KG1 (cell line): ENCODE measurements at regions not wholly inside any gene's neighbourhood (a gene's known extent, or its start where the extent isn't known, plus 50 kb on each side); places are given as distances from the start of the nearest gene placed in this dataset.
"Not testable (repeated sequence)": the region's sequence is repeated elsewhere in the genome, so short reads cannot be mapped to it uniquely, and the experiment has no call there.

Experiments
- DNase-seq: peaks from one replicate; lab custom pipeline; 2025; lab: John Stamatoyannopoulos, UW

DNA sequence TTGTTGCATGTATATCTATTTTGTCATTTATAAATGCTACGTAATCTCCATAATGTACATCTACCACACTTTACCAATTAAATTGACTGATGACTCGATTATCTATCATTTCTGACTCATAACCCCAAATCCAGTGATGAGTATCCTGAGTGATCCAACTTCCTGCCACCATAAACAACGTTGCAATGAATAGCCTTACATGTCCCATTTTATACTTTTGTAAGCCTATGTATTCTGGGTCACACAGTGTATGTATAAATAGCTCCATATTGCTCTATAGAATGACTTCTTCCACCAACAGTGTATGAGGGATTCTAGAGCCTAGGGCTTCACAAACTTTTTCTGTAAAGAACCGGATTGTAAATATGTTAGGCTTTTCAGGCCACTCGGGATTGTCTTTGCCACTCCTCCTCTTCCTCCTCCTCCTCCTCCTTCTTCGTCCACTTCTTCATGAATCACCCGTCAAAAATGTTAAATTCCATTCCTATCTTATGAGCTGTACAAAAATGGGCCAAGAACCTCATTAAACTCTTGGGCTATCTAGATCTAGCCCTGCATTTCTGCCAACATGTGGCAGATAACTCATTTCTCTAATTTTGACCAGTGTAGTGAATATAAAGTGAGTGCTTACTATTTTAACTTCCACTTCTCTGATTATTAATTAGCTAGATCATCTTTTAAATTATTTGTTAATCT, 672.2 kb upstream of the AMOT start:
- DNase-seq: no peak

DNA sequence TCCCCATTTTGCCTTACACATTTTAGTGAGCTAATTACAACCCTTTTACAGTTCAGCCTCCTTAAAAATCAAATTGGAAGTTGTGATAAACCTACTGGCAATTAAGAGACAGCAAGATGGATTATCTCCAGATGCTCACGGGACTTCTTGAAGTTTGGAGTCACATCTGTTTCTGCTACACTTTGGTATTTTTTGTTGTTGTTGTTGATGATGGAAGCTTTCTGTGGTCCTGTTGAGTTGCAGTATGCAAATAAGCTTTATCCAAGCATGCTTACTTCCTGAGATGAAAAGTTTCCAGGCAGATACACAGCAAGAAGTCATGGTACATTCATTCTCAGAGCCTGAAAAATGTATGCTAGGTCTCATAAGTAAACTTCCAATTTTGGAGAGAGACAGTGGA, 670.0 kb upstream of the AMOT start:
- no peak for DNase-seq

DNA sequence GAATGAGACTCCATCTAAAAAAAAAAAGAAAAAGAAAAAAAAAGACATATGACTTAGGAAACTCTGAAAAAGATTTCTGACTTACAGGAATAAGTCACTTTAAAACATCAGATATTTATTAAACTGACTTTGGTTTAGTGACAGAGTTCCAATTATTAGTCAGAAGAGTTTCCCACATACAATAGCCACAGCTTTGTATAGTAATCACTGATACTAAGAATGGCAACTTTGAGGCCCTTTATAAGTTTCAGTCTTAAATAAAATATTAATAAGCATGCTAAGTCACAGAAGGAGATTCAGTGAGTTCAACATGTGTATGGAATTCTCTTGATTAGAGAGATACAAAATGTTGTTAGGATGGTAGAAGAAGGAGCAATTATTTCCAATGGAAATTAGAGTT, 652.3 kb upstream of the AMOT start:
- no peak for DNase-seq

DNA sequence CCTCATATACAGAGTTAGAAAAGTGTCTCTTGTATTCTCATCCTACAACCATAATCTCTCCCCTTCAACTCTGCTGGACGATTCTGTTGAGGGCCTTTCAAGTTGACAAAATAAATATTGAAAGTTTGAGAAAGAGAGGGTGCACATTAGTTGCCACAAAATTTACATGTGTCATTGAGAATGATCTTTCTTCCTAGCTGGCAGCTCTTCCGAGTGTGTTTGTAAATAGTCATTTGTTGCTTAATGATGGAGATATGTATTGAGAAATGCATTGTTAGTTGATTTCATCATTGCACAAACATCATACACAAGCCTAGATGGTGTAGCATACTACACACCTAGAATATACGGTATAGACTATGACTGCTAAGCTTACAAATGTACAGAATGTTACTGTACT, 632.8 kb upstream of the AMOT start:
- DNase-seq: no peak

DNA sequence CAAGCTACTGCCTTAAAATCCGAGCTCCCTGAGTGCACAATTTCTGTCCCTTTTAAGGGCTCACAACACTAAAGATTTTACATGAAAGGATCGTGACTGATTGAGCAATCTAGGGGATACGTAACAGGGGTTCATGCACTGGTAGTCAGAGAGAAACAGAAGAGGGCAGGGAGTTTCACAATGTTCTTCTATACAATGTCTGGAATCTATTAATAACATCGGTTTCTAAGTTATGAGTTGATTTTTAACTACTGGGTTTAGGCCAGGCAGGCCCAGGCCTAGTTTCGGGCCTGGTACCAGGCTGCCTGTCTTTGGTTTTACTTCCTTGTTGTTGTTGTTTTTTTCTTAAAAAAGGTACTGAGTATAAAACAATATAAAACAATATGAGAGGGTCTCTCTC, 632.4 kb upstream of the AMOT start:
- not testable (repeated sequence) for DNase-seq

DNA sequence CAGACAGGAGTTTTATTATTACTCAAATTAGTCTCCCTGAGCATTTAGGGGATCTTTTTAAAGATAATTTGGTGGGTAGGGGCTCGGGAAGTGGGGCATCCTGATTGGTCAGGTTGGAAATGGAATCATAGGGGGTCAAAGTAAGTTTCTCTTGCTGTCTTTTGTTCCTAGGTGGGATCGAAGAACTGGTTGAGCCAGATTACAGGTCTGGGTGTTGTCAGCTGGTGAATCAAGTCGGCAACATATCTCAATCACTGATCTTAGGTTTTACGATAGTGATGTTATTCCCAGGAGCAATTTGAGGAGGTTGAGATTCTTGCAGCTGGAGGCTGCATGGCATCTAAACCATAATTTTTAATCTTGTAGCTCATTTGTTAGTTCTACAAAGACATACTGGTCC, 629.5 kb upstream of the AMOT start:
- no peak for DNase-seq

DNA sequence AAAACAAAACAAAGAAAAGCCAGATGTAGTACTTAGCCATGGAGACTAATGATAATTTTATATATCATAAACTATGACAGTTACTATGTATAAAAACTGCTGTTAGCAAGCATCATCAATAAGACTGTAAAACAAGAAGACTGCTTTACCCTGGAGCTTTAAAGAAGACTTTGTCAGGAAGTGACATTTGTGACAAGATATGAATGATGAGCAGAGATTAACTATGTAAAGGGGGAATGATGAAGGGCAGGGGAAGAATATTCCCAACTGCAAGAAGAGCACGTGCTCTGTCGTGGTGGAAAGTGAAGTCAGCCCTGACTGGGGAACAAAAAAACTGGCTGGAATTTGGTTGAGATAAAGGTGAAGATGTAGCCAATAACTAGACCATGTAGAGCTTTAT, 617.1 kb upstream of the AMOT start:
- DNase-seq: no peak

DNA sequence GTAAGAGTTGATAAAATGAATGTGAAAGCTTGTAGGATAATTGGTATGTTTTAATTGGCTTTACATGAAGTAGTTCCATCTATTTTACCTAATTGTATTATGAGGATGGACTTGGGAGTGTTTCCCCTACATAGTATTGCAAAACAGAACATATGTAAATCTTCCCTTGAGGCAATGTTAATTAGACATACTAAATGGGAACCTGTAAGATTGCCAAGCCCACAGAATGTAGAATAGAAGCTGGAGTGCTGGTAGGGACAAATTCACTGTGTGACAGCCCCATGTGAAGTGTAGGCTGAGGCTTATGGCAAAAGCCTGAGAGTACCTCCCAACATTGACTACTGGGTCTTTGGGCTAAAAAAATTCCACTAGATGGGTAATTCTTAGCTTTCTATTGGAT, 615.0 kb upstream of the AMOT start:
- no peak for DNase-seq

DNA sequence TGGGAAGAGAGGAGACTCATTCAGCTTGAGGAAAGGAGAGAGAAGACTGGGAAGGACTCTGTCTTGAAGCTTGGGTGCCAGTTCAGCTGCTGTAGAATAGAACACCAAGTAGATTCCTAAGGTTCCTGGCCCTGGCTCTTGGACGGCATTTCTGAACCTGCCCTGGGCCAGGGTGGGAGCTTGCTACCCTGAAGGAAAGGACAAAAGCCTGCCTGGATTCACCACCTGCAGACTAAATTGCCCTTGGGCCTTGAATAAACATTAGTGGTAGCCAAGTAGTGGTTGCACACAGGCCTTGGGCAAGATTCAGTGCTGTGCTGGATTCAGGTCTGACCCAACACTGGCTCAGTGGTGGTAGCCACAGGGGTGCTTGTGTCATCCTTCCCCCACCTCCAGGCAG, 588.4 kb upstream of the AMOT start:
- DNase-seq: no peak

DNA sequence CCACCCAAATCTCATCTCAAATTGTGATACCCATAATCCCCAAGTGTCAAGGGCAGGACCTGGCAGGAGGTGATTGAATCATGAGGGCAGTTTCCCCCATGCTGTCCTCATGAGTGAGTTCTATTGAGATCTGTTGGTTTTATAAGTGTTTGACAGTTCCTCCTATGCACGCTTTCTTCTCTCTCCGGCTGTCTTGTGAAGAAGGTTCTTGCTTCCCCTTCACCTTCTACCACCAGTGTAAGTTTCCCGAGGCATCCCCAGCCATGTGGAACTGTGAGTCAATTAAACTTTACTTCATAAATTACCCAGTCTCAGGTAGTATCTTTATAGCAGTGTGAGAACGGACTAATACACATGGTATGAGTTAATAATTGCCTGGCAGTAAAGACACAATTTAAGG, 581.7 kb upstream of the AMOT start:
- no peak for DNase-seq

DNA sequence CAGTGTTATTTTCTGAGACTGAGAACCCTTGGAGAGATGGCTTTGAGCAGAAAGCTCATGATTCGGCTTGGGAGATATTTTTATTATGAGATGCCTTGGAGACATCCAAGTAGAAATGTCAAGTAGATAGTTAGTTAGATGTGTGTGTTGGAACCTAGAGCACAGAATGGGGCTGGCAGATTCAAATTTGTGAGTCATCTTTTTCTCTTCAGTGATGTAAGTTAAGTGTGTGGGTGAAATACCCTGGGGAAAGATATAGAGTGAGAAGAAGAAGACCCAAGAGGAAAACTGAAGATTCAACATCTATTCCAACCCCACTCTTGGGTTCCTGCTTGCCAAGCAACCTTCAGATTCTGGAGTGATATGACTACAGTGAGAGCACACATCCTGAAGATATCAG, 580.8 kb upstream of the AMOT start:
- no peak for DNase-seq

DNA sequence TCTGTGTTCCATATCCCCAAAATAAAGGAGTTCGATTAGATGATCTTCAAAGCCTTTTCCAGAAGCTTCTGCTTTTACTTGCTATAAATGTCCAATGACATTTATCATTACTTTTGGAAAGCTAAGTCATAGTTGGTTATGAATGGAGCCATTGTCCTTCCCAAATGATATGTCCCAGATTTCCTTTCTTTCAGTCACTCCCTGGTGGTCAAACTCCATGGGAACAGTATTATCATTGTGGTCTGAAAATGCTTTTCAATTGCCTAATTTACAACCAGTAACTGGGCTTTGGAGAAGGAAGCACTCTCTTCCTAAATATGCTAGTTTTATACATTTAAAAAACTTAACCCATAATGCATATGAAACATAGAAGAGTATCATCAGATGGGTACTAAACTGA, 571.5 kb upstream of the AMOT start:
- no peak for DNase-seq

DNA sequence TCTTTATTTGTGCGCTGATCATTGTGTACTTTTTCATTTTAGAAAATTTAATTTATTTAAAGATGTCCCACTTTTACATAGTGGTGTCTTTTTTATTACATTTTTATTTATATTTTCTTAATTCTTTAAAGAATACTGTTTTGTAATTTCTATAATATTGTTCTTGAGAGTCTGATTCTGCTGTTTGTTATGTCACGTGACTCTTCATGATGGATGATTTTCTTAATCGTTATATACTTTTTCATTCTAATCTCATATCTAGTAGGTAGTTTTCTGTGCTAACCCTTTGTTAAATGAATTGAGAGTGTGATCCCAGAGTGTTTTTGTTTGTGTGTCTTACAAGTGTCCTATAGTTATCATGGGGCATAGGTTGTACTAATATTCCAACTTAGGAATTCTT, 568.2 kb upstream of the AMOT start:
- DNase-seq: no peak

DNA sequence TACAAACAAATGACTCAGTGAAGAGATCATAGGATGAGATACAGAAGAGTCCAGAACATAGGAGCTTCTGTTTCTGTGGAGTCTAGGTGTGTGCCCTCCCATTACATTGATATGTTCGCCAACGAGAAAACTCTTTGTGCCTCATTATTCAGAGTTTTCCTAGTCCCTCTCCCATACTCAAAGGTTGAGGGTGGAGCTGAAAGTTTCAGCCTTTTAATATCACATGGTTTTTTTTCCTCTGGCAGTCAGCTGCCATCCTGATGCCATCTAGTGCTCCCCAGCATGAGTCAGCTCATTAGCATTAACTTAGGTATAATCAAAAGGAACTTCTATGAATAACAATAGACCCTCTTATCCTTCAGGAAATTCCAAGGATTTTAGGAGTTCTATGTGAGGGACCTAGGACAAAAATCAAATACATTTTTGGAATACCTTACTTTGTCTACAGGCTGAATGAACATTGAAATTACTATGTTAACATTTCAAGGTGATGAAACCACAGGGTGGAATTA, 559.6 kb upstream of the AMOT start:
- no peak for DNase-seq

DNA sequence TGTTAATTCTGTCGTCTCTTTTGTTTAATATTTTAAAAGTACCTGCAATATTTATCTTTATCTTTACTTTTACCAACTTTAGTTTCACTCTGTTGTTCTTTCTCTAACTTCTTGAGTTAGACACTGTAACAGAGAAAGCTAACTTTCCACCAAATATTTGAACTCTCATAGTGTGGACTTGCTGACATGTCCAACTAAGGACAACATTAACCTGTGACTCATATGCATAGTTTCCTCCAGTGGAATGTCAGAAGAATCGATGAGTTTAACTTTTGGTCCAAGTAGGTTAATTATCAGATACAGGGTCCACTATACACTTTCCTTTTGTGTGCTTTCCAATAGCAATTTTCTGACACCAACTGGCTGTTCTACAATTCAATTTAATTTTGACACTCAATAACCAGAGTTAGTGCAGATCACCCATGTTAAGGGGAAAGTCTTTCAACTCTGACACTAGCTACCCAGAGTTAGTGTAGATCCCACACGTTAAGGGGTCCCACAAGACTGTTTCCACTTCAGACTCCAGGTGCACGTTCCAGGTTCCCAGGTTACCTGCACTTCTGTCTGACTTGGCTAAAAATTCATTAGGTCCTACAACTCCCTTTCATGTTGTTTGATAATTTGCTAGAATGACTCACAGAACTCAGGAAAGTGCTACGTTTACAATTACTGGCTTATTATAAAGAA, 559.0 kb upstream of the AMOT start:
- DNase-seq: no peak

DNA sequence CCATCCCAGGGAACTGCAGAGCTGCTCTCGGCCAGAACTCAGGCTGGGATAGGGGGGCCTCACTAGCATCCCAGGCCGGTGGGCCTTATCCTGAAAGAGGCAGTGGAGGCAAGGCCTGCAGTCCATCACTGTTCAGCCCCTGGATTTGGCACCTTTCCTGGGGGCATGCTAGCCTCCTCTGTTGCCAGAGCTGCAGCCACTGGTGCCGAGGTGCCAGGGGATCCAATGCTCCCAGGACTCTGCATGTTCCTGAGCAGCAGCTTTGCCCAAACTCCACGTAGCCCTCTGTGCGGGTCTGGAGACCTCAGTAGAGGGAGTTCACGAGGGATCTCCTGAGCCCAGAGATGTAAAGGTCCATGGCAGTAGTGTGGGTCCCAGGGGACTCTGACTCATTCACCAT, 551.7 kb upstream of the AMOT start:
- DNase-seq: no peak

DNA sequence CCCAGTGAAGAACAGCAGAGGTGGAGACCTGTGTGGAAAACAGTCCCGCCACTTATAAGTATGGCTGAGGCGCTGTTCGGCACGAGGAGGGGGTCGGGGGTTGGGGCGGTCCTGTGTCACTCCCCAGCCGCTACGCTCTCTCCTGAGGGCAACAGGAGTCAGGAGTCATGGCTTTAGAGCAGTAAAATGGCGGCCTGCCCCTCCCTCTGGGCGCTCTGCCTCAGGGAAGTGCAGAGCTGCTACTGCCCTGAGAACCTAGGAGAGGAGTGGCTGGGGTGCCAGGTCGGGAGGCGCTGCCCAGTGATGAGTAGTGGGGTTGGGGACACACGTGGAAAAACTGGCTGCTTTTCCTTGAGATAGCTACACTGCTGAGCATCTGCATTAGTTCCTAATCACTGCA, 551.2 kb upstream of the AMOT start:
- DNase-seq: no peak

DNA sequence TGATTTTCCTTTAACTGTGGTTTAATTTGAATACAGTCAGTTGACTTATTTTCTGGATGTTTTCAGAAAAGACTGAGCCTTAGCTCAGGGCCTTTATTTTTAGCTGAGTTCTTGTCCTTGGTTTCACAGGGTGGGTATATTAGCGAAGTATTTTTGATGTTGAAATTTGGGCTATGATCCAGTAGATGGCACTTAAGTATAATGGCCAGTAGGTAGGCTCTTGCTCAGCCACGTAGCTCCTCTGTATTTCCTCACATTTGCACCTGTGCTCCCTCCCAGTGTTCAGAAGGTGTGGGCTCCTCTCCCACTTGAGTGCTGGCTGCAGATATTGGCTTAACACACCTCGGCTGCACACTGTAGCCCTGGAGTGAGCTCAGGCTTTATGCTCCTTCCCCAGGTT, 549.9 kb upstream of the AMOT start:
- DNase-seq: no peak

DNA sequence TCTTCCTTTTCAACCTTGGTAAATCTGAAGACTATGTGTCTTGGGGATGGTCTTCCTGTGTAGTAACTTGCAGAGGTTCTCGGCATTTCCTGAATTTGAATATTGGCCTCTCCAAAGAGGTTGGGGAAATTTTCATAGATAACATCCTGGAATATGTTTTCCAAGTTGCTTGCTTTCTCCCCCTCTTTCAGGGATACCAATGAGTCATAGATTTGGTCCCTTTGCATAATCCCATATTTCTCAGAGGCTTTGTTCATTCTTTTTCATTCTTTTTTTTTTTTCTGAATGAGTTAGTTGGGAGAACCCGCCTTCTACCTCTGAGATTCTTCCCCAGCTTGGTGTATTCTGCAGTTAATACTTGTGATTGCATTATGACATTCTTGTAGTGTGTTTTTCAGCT, 549.2 kb upstream of the AMOT start:
- no peak for DNase-seq

DNA sequence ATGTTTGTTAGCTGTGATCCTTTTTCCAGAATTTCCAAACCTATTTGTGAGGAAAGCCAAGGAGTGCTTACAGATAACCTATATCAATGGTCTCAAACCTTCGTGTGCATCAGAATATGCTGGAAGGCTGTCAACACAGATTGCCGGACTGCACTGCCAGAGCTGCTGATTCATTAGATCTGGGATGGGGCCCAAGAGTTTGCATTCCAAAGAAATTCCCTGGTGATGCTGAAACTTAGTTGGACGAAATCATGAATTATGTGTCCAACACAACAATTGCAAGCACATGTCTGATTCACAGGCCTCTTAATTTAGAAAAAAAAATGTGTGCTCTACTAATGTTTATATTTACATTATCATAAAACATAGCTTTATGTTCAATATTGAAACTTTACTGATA, 544.0 kb upstream of the AMOT start:
- DNase-seq: no peak

DNA sequence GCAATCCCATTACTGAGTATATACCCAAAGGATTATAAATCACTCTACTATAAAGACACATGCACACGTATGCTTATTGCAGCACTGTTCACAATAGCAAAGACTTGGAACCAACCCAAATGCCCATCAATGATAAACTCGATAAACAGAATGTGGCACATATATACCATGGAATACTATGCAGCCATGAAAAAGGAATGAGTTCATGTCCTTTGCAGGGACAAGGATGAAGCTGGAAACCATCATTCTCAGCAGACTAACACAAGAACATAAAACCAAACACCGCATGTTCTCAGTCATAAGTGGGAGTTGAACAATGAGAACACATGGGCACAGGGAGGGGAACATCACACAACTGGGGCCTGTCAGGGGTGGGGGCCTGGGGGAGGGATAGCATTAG, 532.8 kb upstream of the AMOT start:
- not testable (repeated sequence) for DNase-seq

DNA sequence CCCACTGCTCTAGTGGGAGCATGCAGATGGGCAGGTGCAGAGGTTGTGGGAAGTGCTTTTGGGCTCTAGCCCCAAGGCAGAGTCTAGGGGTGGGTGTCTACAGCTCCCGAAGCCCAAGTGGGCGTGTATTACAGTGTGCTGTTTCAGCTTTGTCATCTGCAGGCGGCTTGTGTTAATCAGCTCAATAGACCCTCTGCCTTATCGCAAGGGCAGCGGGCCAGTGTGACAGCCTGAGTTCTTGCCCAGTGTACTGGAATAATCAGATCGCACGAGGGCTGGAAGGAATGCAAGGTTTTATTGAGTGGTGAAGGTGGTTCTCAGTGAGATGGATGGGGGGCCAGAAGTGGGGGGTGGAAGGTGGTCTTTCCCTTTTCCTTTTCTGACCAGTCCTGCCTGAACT, 529.4 kb upstream of the AMOT start:
- no peak for DNase-seq

DNA sequence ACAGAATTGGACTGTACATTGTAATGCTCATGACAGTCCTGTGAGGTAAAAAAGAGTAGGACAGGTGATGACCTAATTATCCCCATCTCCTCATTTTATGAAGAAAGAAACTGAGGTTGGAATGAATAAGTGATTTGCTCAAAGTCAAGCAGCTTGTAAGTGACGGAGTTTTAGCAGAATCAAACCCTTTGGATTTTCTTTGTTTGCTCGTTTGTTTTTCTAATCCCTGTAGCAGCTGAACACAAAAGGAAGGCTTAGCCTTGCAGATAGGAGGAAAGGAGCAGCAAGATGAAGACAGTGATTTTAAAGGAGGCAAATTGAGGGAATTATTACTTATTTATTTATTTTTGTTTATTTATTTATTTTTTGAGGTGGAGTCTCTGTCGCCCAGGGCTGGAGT, 528.4 kb upstream of the AMOT start:
- DNase-seq: no peak

DNA sequence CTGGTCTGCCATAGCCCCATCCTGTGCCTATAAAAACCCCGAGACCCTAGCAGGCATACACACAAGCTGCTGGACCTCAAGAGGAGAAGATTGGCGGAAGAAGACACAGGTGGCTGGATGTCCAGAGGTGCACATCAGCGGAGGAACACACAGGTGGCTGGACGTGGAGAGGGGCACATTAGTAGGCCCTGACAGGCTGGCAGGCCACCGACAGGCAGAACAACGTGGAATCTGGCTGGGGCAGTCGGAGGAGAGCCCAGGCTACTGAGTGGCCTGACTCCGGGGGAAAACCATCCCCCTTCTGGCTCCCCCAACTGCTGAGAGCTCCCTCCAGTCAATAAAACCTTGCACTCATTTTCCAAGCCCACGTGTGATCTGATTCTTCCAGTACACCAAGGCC, 512.5 kb upstream of the AMOT start:
- no peak for DNase-seq
